ENCODE measurements at regions not wholly inside any gene's neighbourhood (a gene's known extent, or its start where the extent isn't known, plus 50 kb on each side); places are given as distances from the start of the nearest gene placed in this dataset.

DNA sequence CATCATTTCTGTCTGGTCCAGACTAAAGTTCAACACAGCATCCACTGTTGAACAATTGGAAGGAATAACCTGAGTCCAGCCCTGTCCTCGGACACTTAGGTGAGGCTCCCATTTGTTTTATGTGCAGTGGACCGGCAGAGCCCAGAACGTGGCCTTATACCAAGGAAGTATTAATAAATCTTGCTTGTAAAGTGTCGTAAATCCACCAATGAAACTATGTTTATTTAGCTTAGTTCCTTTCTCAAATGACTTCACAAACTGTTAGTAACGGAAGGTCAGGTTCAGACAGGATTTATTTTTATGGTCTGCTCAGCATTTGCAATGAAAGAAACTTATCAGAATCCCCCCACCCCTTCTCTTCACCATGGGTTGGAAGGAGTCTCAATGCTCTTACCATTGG is 149.5 kb downstream of the PCSK1 start:
- no peak for DNase-seq (ENCODE audit: low read depth, low spot score)

DNA sequence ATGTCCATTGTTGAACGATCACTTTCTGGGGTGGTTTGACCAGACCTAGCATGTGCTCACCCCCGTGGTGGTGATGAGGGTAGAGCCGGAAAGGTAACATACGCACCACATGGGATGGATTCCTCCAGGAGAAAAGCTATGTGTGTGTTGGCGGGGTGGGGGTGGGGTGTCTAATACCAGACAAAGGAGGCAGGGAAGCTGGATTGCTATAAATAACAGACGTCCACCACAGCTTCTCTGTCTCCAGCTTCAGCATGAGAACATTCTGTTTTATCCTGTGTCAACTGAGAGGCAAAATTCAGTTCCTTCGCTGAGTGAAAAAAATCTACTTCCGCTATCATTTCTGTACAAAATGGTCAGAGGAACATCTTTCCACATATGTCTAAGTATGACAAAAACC is 151.0 kb downstream of the PCSK1 start:
- DNase-seq (ENCODE audit: low read depth, low spot score) = no peak

DNA sequence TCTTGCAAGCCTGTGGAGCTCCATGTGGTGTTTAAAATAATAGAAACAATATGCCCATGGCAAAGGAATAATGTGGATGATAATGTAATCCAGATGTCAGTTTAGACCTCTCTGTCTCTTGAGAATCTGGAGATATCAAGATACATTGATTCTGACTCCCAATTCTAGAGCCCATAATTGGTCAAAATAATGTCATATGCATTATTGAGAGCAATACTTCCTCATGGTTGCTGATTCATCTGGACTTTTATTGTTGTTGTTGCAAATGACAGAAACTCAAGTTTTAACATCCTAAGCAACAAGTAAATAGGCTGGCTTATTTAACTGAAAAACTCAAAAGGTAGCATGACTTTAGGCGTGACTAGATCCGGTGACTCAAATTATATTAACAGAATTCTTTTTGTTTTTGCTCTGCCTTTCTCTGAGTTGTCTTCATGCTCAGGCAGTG is 152.1 kb downstream of the PCSK1 start:
- DNase-seq (ENCODE audit: low read depth, low spot score) = no peak

- DNase-seq (ENCODE audit: low read depth, low spot score) = no peak
Observed at GRCh38 chr5:96279801-96280542, 153.1 kb downstream of the PCSK1 start.

DNA sequence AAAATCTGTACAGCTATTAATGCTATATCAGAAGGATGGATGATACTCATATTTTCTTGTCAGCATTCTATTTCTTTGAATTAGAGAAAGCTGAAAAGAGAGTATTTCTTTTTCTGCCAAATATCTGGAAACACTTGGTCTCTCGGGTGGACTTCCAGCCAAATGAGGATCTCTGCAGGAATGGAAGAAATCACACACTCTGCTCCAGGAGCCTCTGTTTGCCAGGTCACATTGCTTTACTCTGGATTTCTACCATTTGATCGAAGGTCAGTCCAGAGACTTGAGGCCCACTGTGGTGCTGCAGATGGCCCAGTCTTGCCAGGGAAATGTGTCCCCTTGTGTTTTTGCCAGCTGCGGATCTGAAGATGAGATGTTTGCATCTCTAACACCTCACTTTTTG is 154.1 kb downstream of the PCSK1 start:
- DNase-seq (ENCODE audit: low read depth, low spot score) = no peak

DNA sequence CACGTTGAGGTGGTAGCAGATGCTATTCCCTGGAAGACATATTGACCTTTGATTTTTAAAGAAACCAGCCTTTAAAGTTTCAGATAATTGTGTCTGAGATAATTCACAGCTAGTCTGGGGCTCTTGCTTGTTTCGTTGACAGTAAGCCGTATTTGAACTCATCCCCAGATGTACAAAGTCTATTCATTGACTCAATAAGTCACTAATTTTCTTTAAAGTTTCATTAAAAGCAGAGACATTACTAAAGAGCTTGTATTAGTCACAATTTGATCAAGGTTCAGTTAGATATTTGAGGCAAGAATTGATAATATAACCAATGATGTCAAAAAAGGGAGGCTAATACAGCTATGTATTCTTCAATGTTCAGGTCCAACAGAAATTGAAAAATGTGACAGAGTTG is 158.0 kb downstream of the PCSK1 start:
- DNase-seq (ENCODE audit: low read depth, low spot score) = no peak

- no peak for DNase-seq (ENCODE audit: low read depth, low spot score)
Observed at GRCh38 chr5:96265487-96265886, 167.6 kb downstream of the PCSK1 start.

- DNase-seq (ENCODE audit: low read depth, low spot score) = no peak
Observed at GRCh38 chr5:96264047-96264446, 169.0 kb downstream of the PCSK1 start.

DNA sequence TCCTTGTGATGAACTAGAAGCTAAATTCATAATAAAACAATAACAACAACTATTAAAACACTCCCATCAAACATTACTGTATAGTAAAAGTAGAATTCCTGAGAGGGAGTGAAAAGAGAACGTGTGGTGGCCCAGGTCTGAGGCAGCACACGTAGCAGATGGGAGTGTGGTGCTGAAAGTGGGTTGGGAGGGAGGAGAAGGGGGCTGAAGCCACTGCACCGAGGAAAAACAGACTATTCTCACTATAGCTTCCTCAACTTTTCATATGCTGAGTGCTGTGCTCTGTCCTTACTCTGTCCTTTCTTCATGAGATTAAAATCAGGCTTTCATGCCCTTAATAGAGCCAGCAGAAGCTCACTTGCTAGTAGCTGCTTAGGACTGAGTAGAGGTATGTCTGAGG is 170.9 kb downstream of the PCSK1 start:
- no peak for DNase-seq (ENCODE audit: low read depth, low spot score)

DNA sequence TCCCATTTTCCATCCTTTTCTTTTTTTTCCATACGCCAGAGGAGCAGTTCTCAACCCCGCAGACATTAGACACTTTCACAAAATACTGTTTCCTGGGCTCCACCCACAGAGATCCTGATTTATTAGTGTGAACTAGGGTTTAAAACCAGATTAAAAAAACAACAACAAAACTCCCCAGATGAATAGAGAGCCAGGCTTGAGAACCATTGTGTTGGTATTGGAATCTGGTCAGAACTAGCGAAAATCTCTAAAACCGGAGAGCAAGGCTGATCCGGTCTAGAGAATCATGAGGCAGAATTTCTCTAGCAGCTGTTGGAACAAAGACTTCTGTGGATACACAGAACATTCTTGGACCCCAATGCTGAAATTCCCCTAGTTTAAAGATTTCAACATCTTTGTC is 173.0 kb downstream of the PCSK1 start:
- DNase-seq (ENCODE audit: low read depth, low spot score) = no peak

GRCh38 chr5:96259151-96259772 is 173.8 kb downstream of the PCSK1 start:
- no peak for DNase-seq (ENCODE audit: low read depth, low spot score)

DNA sequence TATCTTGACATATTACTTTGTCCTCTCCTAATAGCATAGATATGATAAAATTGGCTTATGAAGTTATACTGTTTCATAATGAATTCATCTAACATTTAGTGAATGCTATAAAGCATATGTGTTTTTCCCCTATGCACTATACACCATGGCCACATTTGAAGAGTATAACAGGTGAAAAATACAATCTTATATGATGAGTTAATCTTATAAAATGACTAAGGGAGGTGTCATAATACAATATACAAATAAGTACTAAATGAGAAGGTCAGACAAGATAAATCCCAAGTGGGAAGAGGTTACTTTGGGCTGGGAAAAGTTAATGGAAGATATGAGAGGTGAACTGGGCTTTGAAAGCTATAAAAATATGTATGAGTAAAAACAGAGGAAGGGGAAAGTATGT is 174.4 kb downstream of the PCSK1 start:
- no peak for DNase-seq (ENCODE audit: low read depth, low spot score)

DNA sequence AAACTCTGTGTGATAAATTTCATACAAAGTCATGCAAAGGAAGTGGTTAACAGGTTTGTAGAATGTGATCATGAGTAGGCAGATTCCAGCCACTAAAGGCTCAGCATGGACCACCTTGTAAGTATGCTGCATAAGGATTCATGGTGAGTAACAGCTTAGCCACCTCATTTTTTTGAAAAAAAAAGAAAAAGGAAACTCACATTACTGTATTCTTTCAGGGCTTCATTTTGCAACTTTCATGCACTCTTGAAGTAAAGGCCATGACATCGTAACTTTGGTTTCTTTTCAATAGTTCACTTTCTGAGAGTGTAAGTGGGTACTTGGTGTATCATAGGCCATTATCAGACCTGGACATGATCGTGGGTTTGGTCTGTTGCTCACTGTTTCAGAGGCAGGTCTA is 175.1 kb downstream of the PCSK1 start:
- DNase-seq (ENCODE audit: low read depth, low spot score) = no peak

- no peak for DNase-seq (ENCODE audit: low read depth, low spot score)
Observed at GRCh38 chr5:96256795-96257470, 176.1 kb downstream of the PCSK1 start.

DNA sequence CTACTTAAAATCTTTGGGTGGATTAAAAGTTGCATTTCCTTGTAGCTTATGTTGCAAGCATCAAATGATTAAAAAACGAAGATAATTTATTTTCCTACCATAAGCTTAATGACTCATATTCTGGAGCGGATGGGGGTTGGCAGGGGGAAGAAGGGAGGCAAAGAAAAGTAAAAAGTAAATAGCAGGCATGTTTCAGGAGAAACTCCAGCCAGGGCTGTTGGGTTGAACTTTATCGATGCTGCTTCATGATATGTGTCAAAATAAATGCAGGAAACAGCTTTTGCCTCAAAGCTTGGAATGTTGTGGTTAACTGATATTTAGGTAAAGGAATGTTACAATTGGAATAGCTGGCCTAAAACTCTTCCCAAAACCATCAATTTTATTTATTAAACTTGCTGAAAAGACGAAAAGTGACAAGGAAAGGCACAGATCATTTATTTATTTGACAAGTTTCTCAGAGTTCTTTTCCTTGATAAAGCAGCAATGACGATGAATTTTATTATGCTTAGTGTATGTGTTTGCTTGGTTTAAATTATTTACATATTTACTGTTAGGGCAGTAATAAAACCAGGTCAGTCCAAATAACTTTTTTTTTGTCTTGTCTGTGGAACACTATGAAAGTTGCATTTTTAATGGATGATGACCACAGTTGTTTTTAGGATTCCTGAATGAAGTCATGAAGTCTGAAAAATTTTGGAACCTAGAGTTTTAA is 177.9 kb downstream of the PCSK1 start:
- no peak for DNase-seq (ENCODE audit: low read depth, low spot score)

GRCh38 chr5:96253140-96253539 is 179.9 kb downstream of the PCSK1 start:
- DNase-seq (ENCODE audit: low read depth, low spot score) = no peak

DNA sequence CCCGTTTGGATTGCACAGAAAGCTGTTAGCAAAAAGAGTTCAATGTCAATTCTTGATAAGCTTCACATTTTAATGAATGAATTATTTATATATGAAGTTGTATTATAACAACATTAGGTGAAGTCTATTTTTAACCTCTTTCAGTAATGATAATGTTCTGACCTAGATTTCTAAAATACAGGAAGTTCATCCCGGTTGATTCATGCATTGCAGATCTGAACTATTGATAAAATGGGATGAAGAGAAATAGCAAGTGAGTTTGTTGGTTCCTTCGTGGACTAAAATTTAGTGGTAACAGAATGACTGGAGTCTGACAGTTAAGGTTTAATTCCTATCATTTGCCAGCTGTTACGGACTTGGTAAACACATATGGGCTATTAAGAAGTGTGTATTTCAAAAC is 180.5 kb downstream of the PCSK1 start:
- DNase-seq (ENCODE audit: low read depth, low spot score) = no peak

DNA sequence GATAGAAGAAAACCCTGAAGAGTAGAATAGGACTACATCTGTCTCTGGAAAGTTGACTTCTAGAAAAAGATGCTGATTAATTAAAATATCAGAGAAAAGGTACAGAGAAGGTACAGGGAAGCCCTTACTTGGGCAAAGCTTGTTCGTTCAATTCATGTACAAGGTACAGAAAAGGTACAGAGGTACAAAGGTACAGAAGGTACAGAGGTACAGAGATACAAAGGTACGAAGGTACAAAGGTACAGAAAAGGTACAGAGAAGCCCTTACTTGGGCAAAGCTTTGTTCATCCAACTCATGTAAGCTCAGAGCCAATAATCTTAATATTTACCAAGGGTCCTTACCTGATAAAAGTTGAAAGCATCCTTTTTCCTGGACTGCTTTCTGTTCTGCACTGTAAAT is 182.3 kb downstream of the PCSK1 start:
- DNase-seq (ENCODE audit: low read depth, low spot score) = no peak

DNA sequence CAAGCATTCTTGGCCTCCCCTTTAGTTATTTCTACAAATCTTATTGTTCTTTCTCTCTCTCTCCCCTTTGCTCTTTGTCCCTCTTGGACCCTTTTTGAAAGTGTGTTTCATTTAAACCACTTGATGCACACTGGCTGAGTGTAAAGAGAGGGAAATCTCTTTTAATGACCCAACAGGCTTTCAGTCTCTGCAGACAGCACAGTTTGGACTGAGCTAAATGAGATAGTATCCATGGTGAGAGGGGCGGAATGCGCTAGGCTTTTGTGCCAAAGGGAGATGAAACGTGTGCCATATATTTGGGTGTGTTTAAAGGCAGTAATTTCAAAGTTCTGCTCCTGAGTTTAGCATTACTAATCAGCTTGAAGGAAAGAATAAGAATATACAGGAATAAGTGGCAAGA is 184.9 kb downstream of the PCSK1 start:
- no peak for DNase-seq (ENCODE audit: low read depth, low spot score)

- no peak for DNase-seq (ENCODE audit: low read depth, low spot score)
Observed at GRCh38 chr5:96247708-96248107, 185.3 kb downstream of the PCSK1 start.

GRCh38 chr5:96247097-96247701 is 185.8 kb downstream of the PCSK1 start:
- DNase-seq (ENCODE audit: low read depth, low spot score) = no peak
